Caki2 (cell line): ENCODE measurements at regions not wholly inside any gene's neighbourhood (a gene's known extent, or its start where the extent isn't known, plus 50 kb on each side); places are given as distances from the start of the nearest gene placed in this dataset.

Experiments used
- DNase-seq: peaks from one replicate; pipeline ENCODE4 v3.0.0-alpha.2; 2015; ENCODE audit warnings: low read depth
- in situ Hi-C: cut with HindIII; loops from 2 replicates; pipeline ENCODE4 v1.10.0; 2016; ENCODE audit warnings: low sequenced_read_pairs, low pct_unique_long_range_greater_than_20kb, mixed read lengths

- in situ Hi-C loops, result no loop called here
- DNase-seq, result no peak
These were observed 940.9 kb downstream of the BRD1 start for GRCh38 chr22:48886604-48887393.

- in situ Hi-C loops, result no loop called here
- DNase-seq, result no peak
These were observed 941.8 kb downstream of the BRD1 start for GRCh38 chr22:48885919-48886305.

DNA sequence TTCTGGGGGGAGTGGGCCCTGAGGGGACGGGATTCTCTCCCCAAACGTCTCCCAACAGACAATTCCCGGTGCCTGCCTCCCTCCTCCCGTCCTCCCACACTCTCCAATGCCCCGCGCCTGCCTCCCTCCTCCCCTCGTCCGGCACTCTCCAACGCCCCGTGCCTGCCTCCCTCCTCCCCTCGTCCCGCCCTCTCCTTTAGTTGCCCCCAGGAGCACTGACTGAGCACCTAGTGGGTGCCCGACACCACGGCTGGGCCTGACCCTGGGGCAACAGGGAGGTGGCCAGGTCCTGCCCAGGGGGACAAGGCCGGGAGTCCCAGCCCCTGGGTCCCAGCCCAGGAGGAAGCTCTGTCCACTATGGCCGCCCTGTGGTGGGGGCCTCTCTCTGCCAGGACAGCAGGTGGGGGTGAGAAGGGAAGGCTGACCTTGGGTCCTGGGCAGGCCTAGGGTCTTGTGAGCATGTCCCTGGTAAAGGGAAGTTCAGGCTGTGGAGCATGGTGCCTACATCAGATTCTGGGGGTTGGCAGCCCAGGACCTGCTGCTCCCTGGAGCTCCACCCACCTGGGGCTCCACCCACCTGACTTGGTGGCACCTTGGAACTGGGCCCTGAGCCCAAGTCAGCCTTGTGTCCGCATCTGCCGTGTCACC is 942.3 kb downstream of the BRD1 start:
- in situ Hi-C loops, result no loop called here
- no peak for DNase-seq

GRCh38 chr22:48884786-48885185 is 942.9 kb downstream of the BRD1 start:
- in situ Hi-C loops, result no loop called here
- DNase-seq, result no peak

- in situ Hi-C loops, result no loop called here
- DNase-seq, result no peak
These were observed 943.3 kb downstream of the BRD1 start for GRCh38 chr22:48884324-48884723.

- in situ Hi-C loops, result no loop called here
- DNase-seq, result no peak
These were observed 944.3 kb downstream of the BRD1 start for GRCh38 chr22:48883211-48883960.

GRCh38 chr22:48882636-48883200 is 945.0 kb downstream of the BRD1 start:
- in situ Hi-C loops, result no loop called here

DNA sequence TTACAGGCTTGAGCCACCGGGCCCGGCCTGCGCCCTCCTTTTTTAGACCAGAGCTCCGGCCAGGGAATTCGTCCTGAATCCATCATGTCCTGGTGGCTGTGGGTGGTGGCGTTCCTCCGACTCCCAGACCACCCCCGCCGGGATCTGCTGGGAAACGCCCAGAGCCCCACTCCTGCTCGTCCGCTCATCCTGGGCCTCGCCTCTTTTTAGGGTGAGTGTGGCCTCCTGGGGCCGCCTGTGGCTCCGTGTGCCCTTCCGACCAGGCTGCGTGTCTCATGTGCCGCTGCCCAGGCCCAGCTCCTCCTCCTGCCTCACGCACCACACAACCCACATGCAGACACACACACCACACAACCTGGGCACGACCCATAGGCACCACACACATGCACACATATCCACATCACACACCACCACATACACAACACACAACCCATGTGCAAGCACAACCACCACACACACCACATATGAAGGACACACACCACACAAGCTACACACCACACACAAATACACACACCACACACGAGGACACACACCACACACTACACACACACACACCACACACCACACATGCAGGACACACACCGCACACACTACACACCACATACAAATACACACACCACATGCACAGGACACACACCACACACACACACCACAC is 946.2 kb downstream of the BRD1 start:
- DNase-seq, result no peak
- in situ Hi-C loops, result no loop called here

More at GRCh38 chr22:48882636-48883200, 945.0 kb downstream of the BRD1 start:
- DNase-seq, result no peak

DNA sequence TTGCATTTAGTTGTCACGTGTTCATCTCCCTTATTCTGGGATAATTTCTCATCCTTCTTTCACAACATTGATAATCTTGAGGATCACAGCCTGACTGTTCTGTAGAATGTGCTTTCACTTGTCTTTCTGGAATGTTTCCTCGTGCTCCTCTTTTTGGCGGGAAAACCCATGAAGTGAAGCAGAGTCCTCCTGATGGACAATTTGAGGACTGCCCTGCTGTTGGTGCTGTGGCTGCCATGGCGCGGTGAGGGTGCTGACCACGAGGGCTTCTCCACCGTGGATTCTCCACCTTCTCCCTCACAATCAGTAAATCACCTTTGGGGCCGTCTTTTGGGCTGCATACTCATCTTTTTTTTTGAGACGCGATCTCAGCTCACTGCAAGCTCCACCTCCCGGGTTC is 946.9 kb downstream of the BRD1 start:
- in situ Hi-C loops, result no loop called here
- DNase-seq, result no peak

- no peak for DNase-seq
- in situ Hi-C loops, result no loop called here
These were observed 950.7 kb downstream of the BRD1 start for GRCh38 chr22:48876951-48877350.

DNA sequence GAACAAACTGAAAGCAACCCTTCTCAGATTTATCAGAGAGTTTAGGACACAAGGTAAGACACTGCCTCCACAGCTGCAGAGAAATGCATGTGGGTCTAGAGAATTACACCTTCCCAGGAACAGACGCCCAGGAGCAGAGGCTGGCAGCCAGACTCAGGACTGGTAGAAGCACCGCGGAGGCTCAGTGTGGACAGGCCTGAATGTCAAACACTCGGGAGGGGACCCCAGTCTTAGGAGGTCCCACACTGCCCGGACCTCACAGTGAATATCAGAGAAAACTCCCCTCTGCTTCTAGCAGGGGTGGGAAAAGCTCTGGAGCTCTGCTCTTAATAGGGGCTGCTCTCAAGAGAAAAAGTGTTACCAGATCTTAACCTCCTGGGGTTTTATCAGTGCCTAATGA is 952.7 kb downstream of the BRD1 start:
- no peak for DNase-seq
- in situ Hi-C loops, result no loop called here

- in situ Hi-C loops, result no loop called here
These were observed 954.5 kb downstream of the BRD1 start for GRCh38 chr22:48873191-48873520.

DNA sequence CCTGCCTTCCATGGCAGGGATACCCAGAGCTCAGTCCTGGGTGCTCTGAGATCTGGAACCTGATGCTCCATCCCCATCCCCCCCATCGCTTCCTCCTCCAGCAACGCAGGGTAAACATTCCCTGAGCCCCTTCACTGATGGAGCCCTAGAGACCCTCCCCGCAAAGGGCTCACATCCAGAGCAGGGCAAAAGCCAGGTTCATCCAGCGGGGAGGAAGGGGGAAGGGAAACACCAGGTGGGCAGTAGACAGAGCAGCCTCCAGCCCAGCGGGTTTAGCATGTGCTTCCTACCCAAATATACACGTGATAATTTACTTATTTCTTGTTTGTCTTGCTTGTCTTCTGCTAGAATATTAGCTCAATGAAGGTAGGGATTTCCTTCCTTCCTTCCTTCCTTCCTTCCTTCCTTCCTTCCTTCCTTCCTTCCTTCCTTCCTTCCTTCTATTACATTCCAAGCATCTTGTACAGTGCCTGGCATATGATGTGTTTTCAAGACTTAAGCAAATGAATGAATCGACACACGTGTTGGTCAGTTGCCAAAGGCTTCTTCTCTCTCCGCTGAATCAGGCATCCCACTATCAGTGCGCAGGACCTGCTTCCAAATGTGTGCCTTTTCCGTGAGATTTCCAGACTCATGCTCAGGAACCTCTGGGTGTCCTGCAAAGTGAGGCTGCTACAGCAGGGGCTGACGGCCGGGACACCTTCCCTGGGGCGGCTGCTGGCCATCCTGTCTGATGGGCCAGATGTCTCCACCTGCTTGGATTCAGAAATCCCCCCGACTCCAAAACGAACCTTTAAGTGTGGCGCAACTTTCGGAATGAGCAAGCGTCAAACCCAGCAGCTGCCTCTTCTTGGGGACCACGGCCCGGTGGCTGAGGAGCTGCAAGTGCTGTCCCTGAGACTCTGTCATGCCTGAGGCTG is 955.1 kb downstream of the BRD1 start:
- in situ Hi-C loops, result no loop called here
- DNase-seq, result no peak

More at GRCh38 chr22:48873191-48873520, 954.5 kb downstream of the BRD1 start:
- no peak for DNase-seq

- DNase-seq, result no peak
- in situ Hi-C loops, result no loop called here
These were observed 956.4 kb downstream of the BRD1 start for GRCh38 chr22:48871176-48871840.

- DNase-seq, result no peak
- in situ Hi-C loops, result no loop called here
These were observed 957.2 kb downstream of the BRD1 start for GRCh38 chr22:48870436-48870835.

GRCh38 chr22:48869788-48870187 is 957.9 kb downstream of the BRD1 start:
- no peak for DNase-seq
- in situ Hi-C loops, result no loop called here

- in situ Hi-C loops, result no loop called here
- DNase-seq, result no peak
These were observed 958.5 kb downstream of the BRD1 start for GRCh38 chr22:48869161-48869560.
